ENCODE measurements at regions not wholly inside any gene's neighbourhood (a gene's known extent, or its start where the extent isn't known, plus 50 kb on each side); places are given as distances from the start of the nearest gene placed in this dataset.

GRCh38 chr18:72452328-72452727 is 91.8 kb downstream of the CBLN2 start:
- H3K4me3 Mint-ChIP-seq: no peak overlapping the region
- no peak for TF ChIP-seq CTCF (IDR thresholded peaks at IDR 0.05)
- no peaks in the 10 kb centered on the region for H3K27me3 Mint-ChIP-seq (ENCODE audit: insufficient read depth)

DNA sequence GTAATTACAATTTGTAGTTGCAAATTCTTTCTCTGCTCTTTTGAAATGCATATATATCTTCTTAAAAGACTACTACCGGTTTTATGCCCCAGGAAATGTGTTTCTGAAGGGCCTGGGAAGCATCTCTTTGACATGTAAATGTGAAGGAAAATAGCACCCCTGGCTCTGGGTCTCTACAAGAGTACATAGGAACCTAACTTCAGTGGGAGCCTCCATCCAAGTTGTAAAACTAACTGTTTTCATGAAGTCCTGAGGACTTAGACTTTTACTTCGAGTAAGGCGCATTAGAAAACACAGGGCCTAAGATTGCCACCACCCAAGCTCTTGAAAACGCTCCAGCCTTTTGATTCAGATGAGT is 99.4 kb downstream of the CBLN2 start:
- TF ChIP-seq CTCF (IDR thresholded peaks at IDR 0.05): no peak

More at GRCh38 chr18:72452328-72452727, 91.8 kb downstream of the CBLN2 start:
- Mint-ChIP-seq H3K36me3 (ENCODE audit: low read depth) (peaks cover 6% of the 10 kb centered on the region; the same call in 1 of the 2 replicates), H3K9me3 (peaks cover 50% of the 10 kb centered on the region), H3K4me1 (ENCODE audit: low read depth) (no peaks in the 10 kb centered on the region), H3K27ac (no peak overlapping the region)
- no peak for DNase-seq

DNA sequence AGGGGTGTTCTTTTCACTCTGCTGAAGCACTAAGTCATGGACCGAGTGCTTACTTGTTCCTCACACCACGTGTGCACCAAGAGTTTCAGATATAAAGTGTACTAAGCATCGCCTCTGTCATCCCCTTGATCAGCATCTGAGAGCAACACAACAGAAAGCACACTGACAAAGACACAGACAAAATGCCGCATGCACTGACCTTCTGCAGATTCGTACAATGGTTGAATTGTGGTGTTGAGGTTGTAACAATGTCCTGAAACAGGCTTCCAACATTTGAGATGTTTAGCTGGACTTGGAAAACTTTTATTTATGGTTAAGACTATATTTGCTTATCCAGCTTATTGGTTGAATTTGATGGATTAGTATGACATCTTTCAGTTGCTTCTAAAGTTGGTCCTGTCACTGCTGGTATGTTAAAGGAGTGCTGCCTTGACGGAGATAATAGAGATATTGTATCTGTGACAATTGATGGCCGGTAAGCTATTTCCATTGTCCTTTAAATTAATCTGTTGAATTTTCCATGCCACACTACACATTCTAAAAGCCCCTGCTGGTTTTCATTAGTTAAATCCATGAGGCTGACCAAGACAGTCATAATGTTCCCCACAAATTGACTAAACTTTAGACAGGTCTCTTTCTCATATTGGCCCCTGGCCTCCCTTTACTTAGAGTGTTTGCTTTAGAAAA is 99.9 kb downstream of the CBLN2 start:
- Mint-ChIP-seq H3K27ac (no peak overlapping the region), H3K27me3 (ENCODE audit: insufficient read depth) (no peaks in the 10 kb centered on the region), H3K4me1 (ENCODE audit: low read depth) (no peaks in the 10 kb centered on the region), H3K9me3 (peaks cover 45% of the 10 kb centered on the region), H3K36me3 (ENCODE audit: low read depth) (peaks cover 1% of the 10 kb centered on the region; the same call in 1 of the 2 replicates), H3K4me3 (no peak overlapping the region)
- TF ChIP-seq CTCF (IDR thresholded peaks at IDR 0.05): no peak
- DNase-seq: no peak

More for the DNA sequence above, 99.4 kb downstream of the CBLN2 start:
- Mint-ChIP-seq H3K36me3 (ENCODE audit: low read depth) (peaks cover 6% of the 10 kb centered on the region; the same call in 1 of the 2 replicates), H3K9me3 (peaks cover 47% of the 10 kb centered on the region), H3K27me3 (ENCODE audit: insufficient read depth) (no peaks in the 10 kb centered on the region), H3K4me1 (ENCODE audit: low read depth) (no peaks in the 10 kb centered on the region), H3K27ac (no peak overlapping the region), H3K4me3 (no peak overlapping the region)
- no peak for DNase-seq

DNA sequence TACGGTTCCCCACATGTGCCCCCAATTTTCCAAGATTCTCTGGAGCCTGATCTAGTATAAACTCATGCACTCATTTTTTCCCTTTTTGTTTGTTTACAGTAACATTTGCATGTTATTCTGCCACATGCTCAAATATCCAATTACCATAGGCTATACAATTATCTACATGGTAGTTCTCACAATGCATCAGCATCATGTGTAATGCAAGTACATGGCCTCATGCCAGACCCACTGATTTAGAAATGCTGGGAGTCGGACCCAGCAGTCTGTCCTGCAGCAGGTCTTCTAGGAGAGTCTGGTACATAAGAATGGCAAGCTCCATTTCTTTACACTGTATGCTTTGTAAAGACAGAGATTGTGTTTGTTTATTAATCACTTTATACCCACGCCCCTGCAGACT is 107.7 kb downstream of the CBLN2 start:
- Mint-ChIP-seq H3K27me3 (ENCODE audit: insufficient read depth) (no peaks in the 10 kb centered on the region), H3K9me3 (peaks cover 38% of the 10 kb centered on the region), H3K36me3 (ENCODE audit: low read depth) (no peaks in the 10 kb centered on the region), H3K27ac (no peak overlapping the region), H3K4me3 (no peak overlapping the region), H3K4me1 (ENCODE audit: low read depth) (no peaks in the 10 kb centered on the region)
- no peak for DNase-seq
- TF ChIP-seq CTCF (IDR thresholded peaks at IDR 0.05): no peak

- Mint-ChIP-seq H3K27me3 (ENCODE audit: insufficient read depth) (no peaks in the 10 kb centered on the region), H3K4me1 (ENCODE audit: low read depth) (no peaks in the 10 kb centered on the region), H3K36me3 (ENCODE audit: low read depth) (no peaks in the 10 kb centered on the region)
Observed at GRCh38 chr18:72433756-72434155, 110.4 kb downstream of the CBLN2 start.

More at GRCh38 chr18:72433756-72434155, 110.4 kb downstream of the CBLN2 start:
- H3K27ac Mint-ChIP-seq: no peak overlapping the region
- H3K9me3 Mint-ChIP-seq: peaks cover 41% of the 10 kb centered on the region
- no peak for TF ChIP-seq CTCF (IDR thresholded peaks at IDR 0.05)
- H3K4me3 Mint-ChIP-seq: no peak overlapping the region
- no peak for DNase-seq
